Erythroblast (primary cell): ENCODE measurements at regions not wholly inside any gene's neighbourhood (a gene's known extent, or its start where the extent isn't known, plus 50 kb on each side); places are given as distances from the start of the nearest gene placed in this dataset.

ENCODE experiments used
- GATA1 ChIP-seq: IDR thresholded peaks from 2 replicates; pipeline ENCODE4 v1.6.1; 2011; ENCODE audit warnings: low read depth, mild to moderate bottlenecking, control low read depth, low read length, moderate library complexity
- POLR2A ChIP-seq: IDR thresholded peaks from 2 replicates; pipeline ENCODE4 v1.6.1; 2011; ENCODE audit warnings: mild to moderate bottlenecking, low read length

DNA sequence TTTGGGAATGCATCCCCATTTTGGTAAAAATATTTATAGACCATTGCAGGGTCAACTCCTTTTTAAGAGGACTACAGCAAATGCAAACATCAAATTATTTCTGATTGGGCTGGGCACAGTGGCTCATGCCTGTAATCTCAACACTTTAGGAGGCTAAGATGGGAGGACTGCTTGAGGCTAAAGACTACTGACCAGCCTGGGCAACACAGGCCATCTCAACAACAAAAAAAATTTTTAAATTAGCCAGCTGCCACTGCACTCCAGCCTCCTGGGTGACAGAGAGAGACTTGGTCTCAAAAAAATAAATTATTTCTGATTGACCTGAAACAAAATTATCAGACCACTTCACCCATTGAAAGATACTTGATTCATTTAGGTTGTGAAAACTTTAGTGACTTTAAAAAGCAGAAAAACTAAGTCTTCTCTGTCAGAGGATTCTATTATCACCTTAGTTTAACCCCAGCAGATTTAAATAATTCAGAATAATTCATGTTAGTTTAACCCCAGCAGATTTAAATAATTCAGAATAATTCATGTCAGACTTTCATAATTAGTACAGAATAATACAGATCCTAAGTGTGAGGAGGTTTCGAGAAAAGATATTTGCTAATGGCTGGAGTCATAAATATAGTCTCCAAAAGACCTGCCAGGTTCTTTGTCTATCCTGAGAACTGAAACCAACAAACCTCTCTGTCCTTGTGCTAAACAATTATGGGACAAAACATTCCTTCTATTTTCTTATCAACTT, 183.6 kb upstream of the STT3B start:
- no peak for TF ChIP-seq POLR2A
- TF ChIP-seq GATA1 = no peak
